ENCODE measurements at regions not wholly inside any gene's neighbourhood (a gene's known extent, or its start where the extent isn't known, plus 50 kb on each side); places are given as distances from the start of the nearest gene placed in this dataset.

- no peak overlapping the region for H2AFZ ChIP-seq (ENCODE audit: low read length)
- H3K36me3 ChIP-seq (ENCODE audit: insufficient read depth, low read length): no peaks in the 10 kb centered on the region
- H3K9ac ChIP-seq (ENCODE audit: low read length): no peak overlapping the region
- H3K27me3 ChIP-seq (ENCODE audit: insufficient read depth, low read length): no peaks in the 10 kb centered on the region
- H4K20me1 ChIP-seq (ENCODE audit: insufficient read depth, low read length): no peaks in the 10 kb centered on the region
- no peaks in the 10 kb centered on the region for H3F3A ChIP-seq (ENCODE audit: insufficient read depth, low read length)
- H3K4me3 ChIP-seq (ENCODE audit: low read depth, low read length, poor library complexity, severe bottlenecking): no peak overlapping the region
- no peaks in the 10 kb centered on the region for H3K9me2 ChIP-seq (ENCODE audit: low read depth, low read length)
- no peak overlapping the region for H3K27ac ChIP-seq (ENCODE audit: low read depth, low read length, poor library complexity, severe bottlenecking)
- no peaks in the 10 kb centered on the region for H3K79me2 ChIP-seq (ENCODE audit: insufficient read depth, low read length)
- H3K9me3 ChIP-seq (ENCODE audit: low read length): no peaks in the 10 kb centered on the region
- no peaks in the 10 kb centered on the region for H3K4me1 ChIP-seq (ENCODE audit: insufficient read depth, low read length, severe bottlenecking)
- H3K4me2 ChIP-seq (ENCODE audit: low read length): no peak overlapping the region
- TF ChIP-seq EZH2 (IDR thresholded peaks at IDR 0.05; ENCODE audit: borderline replicate concordance, low read length): no peak
Measured at GRCh38 chr13:78830508-78830907, 171.6 kb upstream of the OBI1 start.

- Histone ChIP-seq H3K9me3 (ENCODE audit: low read length) (no peaks in the 10 kb centered on the region), H3K4me3 (ENCODE audit: low read depth, low read length, poor library complexity, severe bottlenecking) (no peak overlapping the region), H3F3A (ENCODE audit: insufficient read depth, low read length) (no peaks in the 10 kb centered on the region), H3K9ac (ENCODE audit: low read length) (no peak overlapping the region), H4K20me1 (ENCODE audit: insufficient read depth, low read length) (no peaks in the 10 kb centered on the region), H2AFZ (ENCODE audit: low read length) (no peak overlapping the region), H3K36me3 (ENCODE audit: insufficient read depth, low read length) (no peaks in the 10 kb centered on the region), H3K79me2 (ENCODE audit: insufficient read depth, low read length) (no peaks in the 10 kb centered on the region), H3K27me3 (ENCODE audit: insufficient read depth, low read length) (no peaks in the 10 kb centered on the region), H3K4me1 (ENCODE audit: insufficient read depth, low read length, severe bottlenecking) (no peaks in the 10 kb centered on the region), H3K27ac (ENCODE audit: low read depth, low read length, poor library complexity, severe bottlenecking) (no peak overlapping the region), H3K9me2 (ENCODE audit: low read depth, low read length) (no peaks in the 10 kb centered on the region), H3K4me2 (ENCODE audit: low read length) (no peak overlapping the region)
- TF ChIP-seq EZH2 (IDR thresholded peaks at IDR 0.05; ENCODE audit: borderline replicate concordance, low read length): no peak
- TF ChIP-seq, protein P1, sequence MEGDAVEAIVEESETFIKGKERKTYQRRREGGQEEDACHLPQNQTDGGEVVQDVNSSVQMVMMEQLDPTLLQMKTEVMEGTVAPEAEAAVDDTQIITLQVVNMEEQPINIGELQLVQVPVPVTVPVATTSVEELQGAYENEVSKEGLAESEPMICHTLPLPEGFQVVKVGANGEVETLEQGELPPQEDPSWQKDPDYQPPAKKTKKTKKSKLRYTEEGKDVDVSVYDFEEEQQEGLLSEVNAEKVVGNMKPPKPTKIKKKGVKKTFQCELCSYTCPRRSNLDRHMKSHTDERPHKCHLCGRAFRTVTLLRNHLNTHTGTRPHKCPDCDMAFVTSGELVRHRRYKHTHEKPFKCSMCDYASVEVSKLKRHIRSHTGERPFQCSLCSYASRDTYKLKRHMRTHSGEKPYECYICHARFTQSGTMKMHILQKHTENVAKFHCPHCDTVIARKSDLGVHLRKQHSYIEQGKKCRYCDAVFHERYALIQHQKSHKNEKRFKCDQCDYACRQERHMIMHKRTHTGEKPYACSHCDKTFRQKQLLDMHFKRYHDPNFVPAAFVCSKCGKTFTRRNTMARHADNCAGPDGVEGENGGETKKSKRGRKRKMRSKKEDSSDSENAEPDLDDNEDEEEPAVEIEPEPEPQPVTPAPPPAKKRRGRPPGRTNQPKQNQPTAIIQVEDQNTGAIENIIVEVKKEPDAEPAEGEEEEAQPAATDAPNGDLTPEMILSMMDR (IDR thresholded peaks at IDR 0.05; ENCODE audit: low read length): no peak
Measured at GRCh38 chr13:78829821-78830220, 170.9 kb upstream of the OBI1 start.

- Histone ChIP-seq H3K27ac (ENCODE audit: low read depth, low read length, poor library complexity, severe bottlenecking) (no peak overlapping the region), H2AFZ (ENCODE audit: low read length) (no peak overlapping the region), H3F3A (ENCODE audit: insufficient read depth, low read length) (no peaks in the 10 kb centered on the region), H3K27me3 (ENCODE audit: insufficient read depth, low read length) (no peaks in the 10 kb centered on the region), H3K9ac (ENCODE audit: low read length) (no peak overlapping the region), H3K4me3 (ENCODE audit: low read depth, low read length, poor library complexity, severe bottlenecking) (no peak overlapping the region), H3K79me2 (ENCODE audit: insufficient read depth, low read length) (no peaks in the 10 kb centered on the region), H3K9me2 (ENCODE audit: low read depth, low read length) (no peaks in the 10 kb centered on the region), H3K9me3 (ENCODE audit: low read length) (no peaks in the 10 kb centered on the region), H3K4me2 (ENCODE audit: low read length) (no peak overlapping the region), H3K36me3 (ENCODE audit: insufficient read depth, low read length) (no peaks in the 10 kb centered on the region), H4K20me1 (ENCODE audit: insufficient read depth, low read length) (no peaks in the 10 kb centered on the region), H3K4me1 (ENCODE audit: insufficient read depth, low read length, severe bottlenecking) (no peaks in the 10 kb centered on the region)
- no peak for TF ChIP-seq EZH2 (IDR thresholded peaks at IDR 0.05; ENCODE audit: borderline replicate concordance, low read length)
- TF ChIP-seq, protein P1 (IDR thresholded peaks at IDR 0.05; ENCODE audit: low read length): no peak
Measured at GRCh38 chr13:78827471-78827870, 168.5 kb upstream of the OBI1 start.

DNA sequence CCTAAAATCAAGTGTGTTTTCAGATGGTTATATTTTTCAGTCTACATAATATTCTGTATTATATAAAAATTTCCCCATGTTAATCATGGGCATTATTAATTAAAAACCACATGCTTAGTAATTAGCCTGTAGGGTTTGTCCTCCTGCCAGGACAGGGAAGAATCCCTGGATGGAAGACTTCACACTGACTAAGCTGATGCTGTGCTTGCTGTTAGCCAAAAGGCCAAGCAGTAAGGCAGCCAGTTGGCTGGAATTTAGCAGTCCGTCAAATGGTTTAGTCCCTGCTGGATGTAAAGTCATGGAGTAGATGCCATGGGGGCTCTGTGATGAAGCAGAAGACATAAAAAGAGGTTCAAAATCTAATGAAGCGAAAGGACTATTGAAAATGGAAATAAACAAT is 168.0 kb upstream of the OBI1 start:
- H3K4me3 ChIP-seq (ENCODE audit: low read depth, low read length, poor library complexity, severe bottlenecking): no peak overlapping the region

More for the DNA sequence above, 168.0 kb upstream of the OBI1 start:
- Histone ChIP-seq H3K9me2 (ENCODE audit: low read depth, low read length) (no peaks in the 10 kb centered on the region), H3K27ac (ENCODE audit: low read depth, low read length, poor library complexity, severe bottlenecking) (no peak overlapping the region), H3K79me2 (ENCODE audit: insufficient read depth, low read length) (no peaks in the 10 kb centered on the region), H3K4me1 (ENCODE audit: insufficient read depth, low read length, severe bottlenecking) (no peaks in the 10 kb centered on the region), H3K4me2 (ENCODE audit: low read length) (no peak overlapping the region), H3F3A (ENCODE audit: insufficient read depth, low read length) (no peaks in the 10 kb centered on the region), H3K36me3 (ENCODE audit: insufficient read depth, low read length) (no peaks in the 10 kb centered on the region), H3K9ac (ENCODE audit: low read length) (no peak overlapping the region), H4K20me1 (ENCODE audit: insufficient read depth, low read length) (no peaks in the 10 kb centered on the region), H3K27me3 (ENCODE audit: insufficient read depth, low read length) (no peaks in the 10 kb centered on the region), H3K9me3 (ENCODE audit: low read length) (no peaks in the 10 kb centered on the region), H2AFZ (ENCODE audit: low read length) (no peak overlapping the region)
- TF ChIP-seq EZH2 (IDR thresholded peaks at IDR 0.05; ENCODE audit: borderline replicate concordance, low read length): no peak
- TF ChIP-seq, protein P1 (IDR thresholded peaks at IDR 0.05; ENCODE audit: low read length): no peak
